DMS53 treated with DMSO at 0.1 percent for 48 hours (cell line): ENCODE measurements at regions not wholly inside any gene's neighbourhood (a gene's known extent, or its start where the extent isn't known, plus 50 kb on each side); places are given as distances from the start of the nearest gene placed in this dataset.

Source experiments
- DNase-seq: peaks from one replicate; lab custom pipeline; 2025; ENCODE audit not compliant: unreplicated experiment; lab: John Stamatoyannopoulos, UW

DNA sequence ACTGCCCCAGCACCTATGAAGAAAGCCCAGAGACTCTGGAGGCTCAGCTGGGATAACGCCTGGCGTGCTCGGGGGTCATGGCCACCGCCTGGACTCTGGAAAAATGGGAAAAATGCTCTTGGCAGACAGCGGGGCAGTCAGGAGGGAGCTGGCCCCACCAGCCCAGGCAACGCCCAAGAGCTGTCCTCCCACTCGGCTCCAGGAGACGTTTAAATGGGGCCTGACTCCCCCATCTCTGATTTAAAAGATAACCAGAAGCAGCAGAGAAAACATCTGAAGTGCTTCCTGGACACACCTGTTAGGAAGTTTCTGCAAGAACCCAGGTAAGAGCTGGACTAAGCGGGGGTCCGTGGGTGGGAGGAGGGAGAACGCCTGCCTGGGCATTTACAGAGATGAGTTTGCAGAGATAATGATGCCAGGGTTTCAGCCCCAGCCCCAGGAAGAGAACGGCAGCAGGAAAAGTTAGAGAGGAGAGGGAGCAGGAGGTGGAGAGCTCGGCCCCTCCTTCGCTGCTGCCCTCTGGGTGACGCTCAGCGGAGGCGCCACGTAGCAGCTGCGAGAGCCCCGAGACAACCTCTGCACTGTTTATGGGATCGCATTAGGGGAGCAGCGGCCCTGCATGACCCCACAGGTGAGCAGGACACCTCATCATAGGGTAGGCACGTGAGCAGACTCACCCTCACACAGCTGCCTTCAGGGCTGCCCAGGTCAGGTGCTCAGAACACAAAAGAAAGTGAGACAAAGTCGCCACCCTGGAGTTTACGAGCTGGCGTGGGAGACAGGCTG lies 83.5 kb upstream of the INSIG1 start:
- no peak for DNase-seq

DNA sequence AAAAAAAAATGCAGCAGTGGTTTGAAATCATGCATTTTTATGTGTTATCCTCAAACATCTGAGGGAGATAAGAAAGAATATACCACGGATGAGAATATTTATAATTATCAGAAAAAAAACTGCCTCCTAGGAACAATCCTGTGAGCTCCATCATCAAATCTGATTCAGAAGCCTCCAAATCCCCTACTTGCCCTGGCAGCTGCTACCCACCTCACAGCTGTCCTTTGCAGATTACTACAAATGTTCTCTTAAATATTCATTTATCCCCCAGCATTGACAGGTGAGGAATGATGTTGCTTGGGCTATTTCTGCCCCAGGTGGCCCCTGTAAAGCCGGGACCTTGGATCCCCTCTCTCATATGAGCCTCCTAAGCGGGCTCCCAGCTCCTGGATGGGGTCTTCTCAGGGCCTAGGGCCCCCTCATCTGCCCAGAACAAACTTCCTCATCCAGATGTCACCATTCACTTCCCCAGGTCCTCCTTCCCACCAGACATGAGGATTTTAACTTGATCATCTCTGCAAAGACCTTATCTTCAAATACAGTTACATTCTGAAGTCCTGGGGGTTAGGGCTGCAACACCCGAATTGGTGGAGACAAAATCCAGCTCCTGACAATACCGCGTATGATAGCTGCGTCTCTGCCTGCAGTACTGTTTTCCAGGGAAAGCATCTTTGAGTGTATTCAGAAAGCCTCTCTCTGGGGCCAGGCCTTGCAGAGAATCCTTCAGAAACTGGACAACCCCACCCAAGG lies 81.9 kb upstream of the INSIG1 start:
- DNase-seq = no peak

DNA sequence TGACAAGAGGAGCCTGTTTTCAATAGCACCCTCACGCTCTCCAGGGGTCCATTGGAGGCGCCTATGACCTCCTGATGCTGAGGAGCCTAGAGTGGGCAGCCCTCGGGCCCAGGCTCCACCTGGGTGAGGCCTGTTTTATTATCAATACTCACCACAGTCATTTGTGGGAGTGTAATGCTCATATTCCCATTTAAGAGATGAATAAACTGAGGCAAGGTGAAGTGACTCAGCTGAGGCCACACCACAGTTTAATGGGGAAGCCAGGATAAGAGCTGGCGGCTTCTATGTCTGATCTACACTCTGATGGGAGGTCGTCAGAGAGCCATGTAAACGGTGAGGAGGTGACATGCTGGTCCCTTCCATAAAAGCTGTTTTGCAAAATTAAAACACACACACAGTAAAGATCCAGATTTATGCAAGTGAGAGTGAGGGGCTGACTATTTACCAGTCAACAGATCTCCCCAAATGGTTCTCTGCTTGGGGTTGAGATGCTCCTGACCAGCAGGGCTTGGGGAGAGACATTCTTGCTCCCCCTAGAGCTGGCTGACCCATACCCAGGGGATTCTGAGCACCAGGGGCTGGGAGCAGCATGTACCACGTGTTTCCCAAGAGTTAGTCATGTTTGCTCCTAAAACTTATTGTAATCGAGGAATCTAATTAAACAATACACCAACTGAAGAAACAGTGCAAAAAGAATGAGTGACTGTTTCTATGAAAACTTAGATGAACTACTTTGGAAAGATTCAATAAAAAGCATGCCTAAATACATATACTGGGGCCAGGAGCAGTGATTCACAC lies 81.0 kb upstream of the INSIG1 start:
- DNase-seq = no peak

DNA sequence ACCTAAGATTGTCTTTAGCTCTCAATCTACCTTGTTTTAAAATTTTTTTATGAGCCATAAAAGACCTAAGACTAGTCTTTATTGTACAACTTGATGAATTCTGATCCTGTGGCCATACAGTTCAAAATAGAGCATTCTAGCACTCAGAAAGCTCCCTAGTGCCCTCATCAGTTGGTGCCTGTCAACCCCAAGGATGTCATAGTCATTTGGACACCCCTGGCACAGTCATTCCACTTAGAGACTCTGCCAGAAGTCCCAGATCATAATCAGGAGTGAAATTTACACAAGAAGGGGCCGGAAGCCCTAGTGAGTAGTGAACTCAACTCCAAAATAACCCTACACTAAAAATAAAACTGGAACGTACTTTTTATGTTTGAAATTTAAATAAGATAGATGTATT lies 80.0 kb upstream of the INSIG1 start:
- DNase-seq = no peak

DNA sequence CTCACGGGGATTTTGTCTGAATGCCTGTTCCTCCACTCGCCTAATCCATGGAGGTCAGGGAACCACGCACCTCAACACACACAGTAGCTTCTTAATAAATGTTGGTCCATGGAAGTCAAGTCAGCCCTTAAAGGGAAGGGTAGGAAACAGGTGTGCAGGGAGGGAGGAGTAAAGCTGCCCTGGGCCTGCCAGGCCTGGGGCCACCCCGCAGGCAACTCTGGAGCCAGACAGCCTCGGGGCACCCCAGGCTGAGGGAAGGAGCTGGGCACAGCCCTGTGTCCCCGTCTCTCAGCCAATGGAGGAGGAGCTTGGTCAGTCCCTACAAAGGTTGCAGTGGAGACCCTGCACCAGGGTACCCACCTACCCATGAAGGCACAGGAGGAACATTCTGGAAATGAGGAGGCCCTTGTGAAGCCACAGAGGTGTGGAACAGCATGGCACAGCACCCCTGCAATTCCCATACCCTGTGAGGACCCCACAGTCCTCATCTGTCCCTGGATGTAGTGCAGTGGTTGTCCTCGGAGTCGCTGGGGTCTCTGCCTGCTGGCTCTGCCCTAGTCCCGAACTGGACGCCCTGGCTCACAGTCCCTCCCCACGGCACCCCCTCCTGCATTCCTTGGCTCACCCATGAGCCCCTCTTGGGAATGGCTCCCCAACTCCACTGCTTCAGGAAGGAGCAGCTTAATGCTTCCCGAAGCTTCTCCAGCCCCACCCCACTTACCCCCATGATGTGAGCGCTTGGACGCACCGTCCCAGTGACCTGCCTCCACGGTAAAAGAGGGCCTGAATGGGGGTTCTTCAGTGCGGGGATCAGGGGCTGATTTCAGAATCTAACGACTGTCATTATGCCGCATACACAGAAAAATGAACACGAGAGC lies 79.2 kb upstream of the INSIG1 start:
- no peak for DNase-seq

DNA sequence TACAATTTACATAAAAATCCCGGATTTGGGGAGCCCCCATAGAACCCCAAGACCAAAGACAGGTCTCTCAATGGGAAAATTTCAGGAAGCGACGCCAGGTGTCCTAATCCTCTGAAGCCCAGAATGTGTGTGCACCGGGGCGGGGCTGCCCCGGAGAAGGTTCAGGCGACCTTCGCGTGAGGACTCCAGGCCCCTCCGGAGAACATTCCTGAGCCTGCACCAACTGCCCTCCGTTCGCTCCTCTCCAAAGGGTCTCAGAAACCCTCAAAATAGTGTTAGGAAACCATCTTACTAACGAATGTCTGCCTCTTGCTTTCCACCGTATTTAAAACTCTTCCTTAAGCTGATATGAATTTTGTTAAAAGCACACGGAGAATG lies 78.5 kb upstream of the INSIG1 start:
- DNase-seq = no peak

DNA sequence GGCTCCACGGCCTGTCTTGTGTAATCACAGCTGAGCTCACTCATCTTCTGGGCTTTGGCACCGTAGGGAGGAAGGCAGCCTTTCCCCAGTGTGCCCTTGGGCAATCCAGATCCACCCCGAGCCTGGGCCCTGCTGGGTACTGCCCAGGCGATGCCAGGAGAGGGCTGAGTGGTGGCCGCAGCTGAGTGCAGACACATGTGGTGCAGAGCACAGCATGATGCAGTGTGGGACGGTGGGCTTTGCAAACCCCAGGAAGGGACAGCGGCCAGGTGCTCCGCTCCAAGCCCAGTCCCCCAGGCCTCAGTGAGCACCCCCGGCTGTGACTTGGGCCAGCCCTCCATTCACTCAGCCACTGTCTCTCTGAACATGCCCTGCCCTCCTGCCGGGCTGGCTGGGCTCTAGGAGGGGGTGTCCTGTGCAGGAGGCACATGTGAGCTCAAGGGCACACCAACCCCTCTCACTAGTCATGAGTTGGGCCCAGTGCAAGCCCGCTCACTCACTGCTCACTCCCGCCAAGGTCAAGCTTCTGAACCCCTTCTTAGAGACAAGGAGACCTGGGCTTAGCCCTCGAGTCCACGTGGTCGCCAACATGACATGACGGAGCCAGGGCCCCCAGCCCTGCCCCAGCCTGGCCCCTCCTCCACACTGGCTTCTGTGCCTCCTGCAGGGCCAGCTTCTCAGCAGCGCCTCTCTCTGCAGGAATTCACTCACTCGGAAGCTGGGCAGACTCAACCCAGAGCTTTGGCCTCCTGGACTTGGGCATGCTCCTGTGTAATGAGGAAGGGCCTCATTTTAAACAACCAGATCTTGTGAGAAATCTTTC lies 77.5 kb upstream of the INSIG1 start:
- no peak for DNase-seq

DNA sequence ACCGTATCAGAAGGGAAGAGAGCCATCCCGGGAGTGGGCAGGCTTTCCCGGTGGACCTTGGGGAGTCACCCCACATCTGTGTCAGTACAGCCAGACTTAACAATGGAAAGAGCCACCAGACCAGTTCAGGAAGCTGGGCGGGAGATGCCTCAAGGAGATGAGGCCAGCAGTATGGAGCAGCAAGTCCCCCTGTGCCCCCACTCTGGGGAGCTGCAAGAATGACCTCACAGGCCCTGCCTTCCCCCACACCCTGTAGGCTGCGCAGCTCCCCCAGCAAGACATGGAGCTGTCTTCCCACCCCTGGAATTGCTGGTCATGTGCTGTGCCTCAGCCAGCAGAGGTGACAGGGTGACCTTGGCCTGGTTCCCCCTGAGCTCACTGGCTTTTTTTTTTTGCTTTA lies 76.8 kb upstream of the INSIG1 start:
- no peak for DNase-seq

DNA sequence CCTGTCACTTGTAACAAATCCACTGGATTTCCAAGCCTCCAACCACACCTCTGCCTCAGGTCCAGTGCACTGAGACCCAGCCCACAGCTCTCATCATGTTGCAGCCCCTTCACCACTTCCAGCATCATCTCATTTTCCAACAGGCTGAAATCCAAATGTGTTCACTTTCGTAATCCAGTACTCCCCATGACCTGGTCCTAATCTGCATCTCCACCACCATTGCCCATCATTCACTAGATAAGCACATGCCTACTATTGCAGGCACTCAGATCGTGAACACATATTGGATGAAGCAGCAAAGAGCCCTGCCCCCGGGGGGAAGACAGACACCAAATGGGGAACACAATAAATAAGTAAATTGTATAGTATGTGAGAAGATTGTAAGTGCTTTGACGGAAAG lies 76.1 kb upstream of the INSIG1 start:
- no peak for DNase-seq

DNA sequence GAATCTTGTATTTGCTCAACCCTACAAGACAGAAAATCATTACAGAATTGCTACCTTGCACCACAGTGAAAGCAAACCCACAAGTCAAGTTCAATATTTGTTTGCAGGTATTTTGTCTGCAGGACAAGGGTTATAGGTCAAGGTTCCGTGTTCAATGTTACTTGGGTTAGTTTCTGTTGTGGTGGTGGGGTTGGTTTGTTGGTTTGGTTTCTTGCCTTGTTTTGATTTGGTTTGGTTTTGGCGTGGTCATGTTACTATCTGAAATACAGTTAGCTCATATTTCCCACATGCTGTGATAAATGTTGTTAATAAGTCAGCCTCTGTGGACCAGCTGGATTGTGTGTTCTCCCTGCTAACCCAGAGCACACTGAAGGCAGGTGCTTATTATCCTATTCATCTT lies 75.6 kb upstream of the INSIG1 start:
- no peak for DNase-seq

DNA sequence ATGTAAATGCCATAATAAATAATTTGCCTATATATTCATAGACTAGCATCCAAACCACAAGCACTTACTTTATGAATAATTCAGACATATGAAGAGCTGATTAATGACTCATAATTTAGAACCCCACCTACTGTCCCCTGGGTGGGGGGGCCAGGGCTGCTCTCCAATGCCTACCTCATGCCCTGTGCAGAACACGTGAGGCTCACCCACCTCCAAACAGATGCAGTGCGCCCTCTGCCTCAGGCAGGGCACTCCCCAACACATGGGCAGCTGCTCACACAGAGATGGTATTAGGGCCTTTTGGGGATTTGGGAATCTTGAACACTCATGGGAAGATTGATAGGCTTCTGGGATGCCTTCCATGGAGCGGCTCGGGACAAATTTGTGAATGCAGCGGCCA lies 75.1 kb upstream of the INSIG1 start:
- no peak for DNase-seq

DNA sequence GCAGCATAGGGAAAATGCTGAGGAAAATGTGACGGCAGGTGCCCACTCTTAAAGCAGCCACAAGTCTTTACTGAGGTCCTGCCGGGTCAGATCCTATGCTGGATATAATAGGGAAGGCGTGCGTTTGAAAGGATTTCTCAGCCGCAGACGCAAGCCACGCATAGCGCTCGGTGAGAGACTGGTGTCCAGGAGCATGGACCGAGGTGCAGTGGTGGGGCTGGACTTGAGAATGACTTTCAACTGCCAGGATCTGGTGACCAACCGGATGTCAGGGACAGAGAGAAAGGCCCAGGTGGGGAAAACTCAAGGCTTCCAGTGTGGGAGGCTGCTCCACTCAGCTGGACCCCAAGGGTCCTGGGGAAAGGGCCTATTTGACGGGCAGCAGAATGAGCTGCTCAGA lies 74.7 kb upstream of the INSIG1 start:
- no peak for DNase-seq

DNA sequence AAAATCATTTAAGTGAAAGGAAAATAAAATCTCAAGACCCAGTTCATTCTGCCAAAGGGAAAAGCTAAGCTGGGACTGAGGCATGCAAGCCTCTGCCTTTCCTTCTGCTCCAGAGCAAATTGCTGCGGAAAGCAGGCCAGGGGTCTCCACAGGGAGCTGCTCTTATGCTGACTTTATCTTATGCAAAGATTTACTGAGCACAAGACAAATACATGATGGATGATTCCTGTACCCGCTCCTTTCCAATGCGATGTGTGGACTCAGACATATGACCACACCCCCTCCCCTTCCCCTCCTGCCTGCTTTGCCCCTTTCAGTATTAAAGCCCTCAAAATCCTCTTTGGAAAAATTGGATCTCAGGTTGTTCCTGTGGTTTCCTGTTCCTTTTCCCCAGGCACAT lies 74.2 kb upstream of the INSIG1 start:
- DNase-seq = no peak

DNA sequence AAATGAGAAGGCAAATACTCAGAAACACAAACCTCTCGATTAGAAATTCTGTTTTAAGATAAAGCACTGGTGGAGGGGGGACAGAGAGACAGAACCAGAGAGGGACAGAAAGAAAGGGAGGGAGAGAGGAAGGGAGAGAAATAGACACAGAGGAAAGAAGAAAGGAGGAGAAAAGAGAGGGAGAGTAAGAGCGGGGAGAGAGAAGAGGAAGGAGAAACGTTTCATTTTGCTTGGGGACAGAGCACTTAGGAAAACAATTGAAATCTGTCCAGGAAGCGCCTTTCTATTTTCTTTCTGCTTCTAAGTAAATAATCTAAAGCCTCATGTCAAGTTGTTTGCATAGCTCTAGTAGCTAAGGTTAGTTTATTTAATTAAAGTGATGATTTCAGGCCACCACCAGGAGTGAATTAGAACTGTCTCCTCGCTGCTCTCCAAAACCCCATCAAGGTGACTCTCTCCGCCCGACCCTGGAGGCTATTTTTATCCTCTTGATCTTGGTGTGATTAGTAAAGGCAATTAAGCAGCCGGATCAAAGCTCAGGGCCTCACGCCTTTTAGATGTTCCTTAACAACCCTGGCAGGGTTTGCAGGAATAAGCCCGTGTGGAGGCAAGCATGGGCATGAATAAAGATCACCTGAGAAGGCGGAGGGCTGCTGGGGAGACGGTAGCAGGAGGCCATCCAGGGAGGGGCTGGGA lies 73.4 kb upstream of the INSIG1 start:
- DNase-seq = peak; percentile 71

DNA sequence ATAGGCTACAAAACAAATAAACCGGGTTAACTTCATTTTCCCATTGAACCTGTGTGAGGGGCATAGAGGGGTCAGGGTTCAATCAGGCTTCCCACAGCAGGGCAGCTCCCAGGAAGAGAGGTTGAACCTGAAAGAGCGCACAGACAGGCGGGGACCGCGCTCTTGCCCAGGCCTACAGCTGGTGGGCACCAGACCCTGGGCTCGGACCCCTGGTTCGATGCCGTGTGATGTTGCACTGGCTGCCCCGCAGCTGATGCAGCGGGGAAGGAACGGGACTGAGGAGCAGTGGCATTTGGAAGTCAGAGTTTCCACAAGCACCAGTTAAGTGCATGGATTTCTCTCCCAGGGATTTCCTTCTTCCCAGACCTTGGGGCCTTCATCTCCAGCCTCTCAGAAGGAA lies 72.6 kb upstream of the INSIG1 start:
- no peak for DNase-seq

DNA sequence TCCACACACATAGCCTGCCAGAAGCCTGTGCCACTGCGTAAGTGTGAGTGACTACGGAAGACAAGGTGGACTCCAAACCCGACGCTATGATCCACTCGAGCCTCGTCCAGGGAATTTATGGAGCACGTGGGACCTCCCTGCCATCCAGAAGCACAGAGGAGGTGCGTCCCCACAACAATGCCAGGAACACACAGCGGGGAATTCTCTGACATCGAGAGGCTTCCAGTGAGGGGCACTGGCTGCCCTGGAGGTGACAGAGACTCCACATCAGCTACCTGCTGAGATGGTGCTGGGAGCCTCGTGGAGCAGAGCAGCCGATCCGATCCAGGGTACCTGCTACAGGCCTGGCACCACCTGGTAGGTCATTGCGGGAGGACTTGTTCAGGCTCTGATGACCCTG lies 72.2 kb upstream of the INSIG1 start:
- no peak for DNase-seq

DNA sequence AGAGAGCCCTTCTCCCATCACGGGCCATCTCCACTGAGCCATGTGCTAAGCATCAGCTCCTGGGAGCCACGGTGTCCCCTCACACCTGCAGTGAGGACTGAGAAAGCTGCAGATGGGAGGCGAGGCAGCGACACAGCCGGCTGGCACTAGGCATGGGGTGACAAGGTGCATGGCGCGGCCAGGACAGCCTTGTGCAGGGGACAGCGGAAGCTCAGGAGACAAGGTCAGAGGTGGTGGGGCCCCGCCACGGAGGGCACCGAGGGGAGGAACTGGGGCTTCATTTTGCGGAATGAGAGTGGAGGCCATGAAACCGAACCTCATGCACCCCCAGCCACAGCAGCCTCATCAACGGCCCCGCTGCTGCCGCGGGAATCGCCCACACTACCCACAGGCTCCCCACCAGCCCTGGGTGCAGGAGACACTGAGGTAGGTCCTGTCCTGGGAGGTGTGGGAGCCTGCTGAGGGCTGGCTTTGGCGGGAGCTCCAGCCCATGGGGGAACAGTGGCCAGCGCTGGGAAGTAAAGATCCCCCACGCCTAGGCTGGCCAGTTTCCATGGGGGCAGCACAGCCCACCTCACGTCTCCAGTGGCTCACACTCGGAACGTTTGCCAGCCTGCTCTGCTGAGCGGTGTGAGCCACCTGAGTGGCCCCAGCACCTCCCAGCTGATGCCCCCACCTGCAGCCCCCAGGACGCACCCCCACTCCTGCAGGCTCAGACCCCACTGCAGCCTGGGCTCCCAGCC lies 71.2 kb upstream of the INSIG1 start:
- DNase-seq = no peak

DNA sequence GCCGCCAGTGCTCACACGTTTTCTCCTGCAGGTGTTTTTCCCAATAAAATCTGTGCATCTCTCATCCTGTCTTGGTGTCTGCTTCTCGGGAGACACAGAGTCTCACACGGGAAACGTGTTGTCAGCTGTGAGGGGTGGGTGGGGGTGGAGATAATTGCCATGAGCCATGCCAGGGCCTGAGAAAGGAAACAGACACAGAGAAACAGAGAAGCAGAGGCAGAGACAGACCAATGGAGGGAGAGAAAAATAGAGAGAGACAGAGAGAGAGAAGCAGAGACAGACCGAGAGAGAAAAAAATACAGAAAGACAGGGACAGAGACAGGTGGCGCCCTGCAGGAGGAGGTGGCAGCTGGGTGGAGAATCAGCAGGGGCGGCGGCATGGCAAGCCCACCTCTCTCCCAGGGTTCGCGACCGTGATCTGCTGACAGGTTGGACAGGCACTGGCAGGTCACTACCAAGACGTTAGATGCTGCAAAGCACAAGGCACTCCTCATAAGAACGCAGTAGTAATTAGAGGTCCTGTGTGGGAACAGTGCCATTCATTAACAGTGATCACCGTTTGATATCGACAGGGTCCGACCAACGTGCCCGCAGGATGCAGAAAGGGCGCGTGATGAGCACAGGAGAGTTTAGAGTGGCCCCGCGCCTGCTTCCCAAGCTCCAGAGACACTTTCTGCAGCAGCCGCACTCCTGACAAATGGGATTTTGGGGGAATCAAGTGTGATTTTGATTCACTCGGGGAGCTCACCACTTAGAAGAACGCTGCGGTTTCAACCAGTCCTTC lies 70.5 kb upstream of the INSIG1 start:
- DNase-seq = no peak
